A549 (cell line): ENCODE measurements at regions not wholly inside any gene's neighbourhood (a gene's known extent, or its start where the extent isn't known, plus 50 kb on each side); places are given as distances from the start of the nearest gene placed in this dataset.

ENCODE experiments used
- ATAC-seq, 2 experiments: fragments of 200-7000 bp in 1 of 2; fragments of >200 bp in 1 of 2; cut with Nextera tagmentation in 1 of 2; cut with Tn5 transposase in 1 of 2; 3 replicates each; pipeline versions ENCODE4 v1.8.0 to v1.9.1; 2018 to 2020; ENCODE audit warnings: mild to moderate bottlenecking in 1 of 2, moderate library complexity in 1 of 2
- CTCF ChIA-PET: fragments of 300-600 bp; sonication (Branson Sonifier 250); formaldehyde crosslinking; extraction: SDS; loops from one replicate; lab custom pipeline; 2021; ENCODE audit warnings: antibody characterized with exemption, inconsistent platforms; lab: Yijun Ruan, JAX
- POLR2A ChIA-PET: fragments of 350-600 bp; formaldehyde crosslinking; extraction: SDS; loops from one replicate; lab custom pipeline; 2021; ENCODE audit warnings: antibody characterized with exemption, inconsistent platforms; lab: Yijun Ruan, JAX
- DNase-seq, 2 experiments: peaks; one replicate each; pipeline versions ENCODE4 v3.0.0 to v3.0.0-alpha.2; 2011 to 2016; ENCODE audit warnings: low read depth in 1 of 2, low spot score in 1 of 2
- FAIRE-seq: peaks from 2 replicates; lab custom pipeline; 2011; peaks lifted over from hg19 to GRCh38; lab: Jason Lieb, UNC
- H3K27ac ChIP-seq, 2 experiments: fragments of >200 bp; sonication (Bioruptor Twin); formaldehyde crosslinking; 3 replicates each; pipeline ENCODE4 v1.5.1; 2016 to 2017
- H3K4me1 ChIP-seq: fragments of >200 bp; sonication (Bioruptor Twin); formaldehyde crosslinking; 3 replicates; pipeline ENCODE4 v1.6.1; 2016
- H3K4me2 ChIP-seq: fragments of >200 bp; sonication (Bioruptor Twin); formaldehyde crosslinking; 3 replicates; pipeline ENCODE4 v1.6.1; 2016
- H3K4me3 ChIP-seq: fragments of >200 bp; sonication (Bioruptor Twin); formaldehyde crosslinking; 3 replicates; pipeline ENCODE4 v1.5.1; 2016
- H3K9me3 ChIP-seq: fragments of >200 bp; sonication (Bioruptor Twin); formaldehyde crosslinking; 3 replicates; pipeline ENCODE4 v1.6.1; 2016
- BHLHE40 ChIP-seq: IDR thresholded peaks from 2 replicates; pipeline ENCODE4 v1.6.1; 2012; ENCODE audit warnings: low read depth, low read length, inconsistent platforms
- CBX2 ChIP-seq: fragments of 200-600 bp; sonication (generic); IDR thresholded peaks from 2 replicates; pipeline ENCODE4 v1.6.1; 2016; ENCODE audit warnings: low read depth, mild to moderate bottlenecking, borderline replicate concordance
- CBX8 ChIP-seq: fragments of 200-600 bp; sonication (generic); IDR thresholded peaks from 2 replicates; pipeline ENCODE4 v1.6.1; 2016
- CEBPB ChIP-seq, 2 experiments: fragments of >200 bp in 1 of 2; sonication (Bioruptor Twin) in 1 of 2; formaldehyde crosslinking in 1 of 2; IDR thresholded peaks; 2 replicates each; pipeline ENCODE4 v1.6.1; 2012 to 2016
- CHD4 ChIP-seq: fragments of 200-600 bp; sonication (generic); IDR thresholded peaks from 2 replicates; pipeline ENCODE4 v1.6.1; 2016; ENCODE audit warnings: antibody characterized with exemption, mild to moderate bottlenecking, borderline replicate concordance
- CTCF ChIP-seq: fragments of >200 bp; sonication (Bioruptor Twin); formaldehyde crosslinking; IDR thresholded peaks from 3 replicates; pipeline ENCODE4 v1.5.1; 2016
- EHMT2 ChIP-seq: fragments of 200-600 bp; sonication (generic); IDR thresholded peaks from 2 replicates; pipeline ENCODE4 v1.6.1; 2016; ENCODE audit warnings: antibody characterized with exemption, low read depth, mild to moderate bottlenecking, moderate library complexity
- ESRRA ChIP-seq: fragments of 150-350 bp; IDR thresholded peaks from 2 replicates; pipeline ENCODE4 v1.6.1; 2014; ENCODE audit warnings: mild to moderate bottlenecking, low read length, borderline replicate concordance
- FOSL2 ChIP-seq, 2 experiments: fragments of 450-650 bp in 1 of 2; fragments of >200 bp in 1 of 2; sonication (Bioruptor Twin) in 1 of 2; formaldehyde crosslinking; IDR thresholded peaks; 2 replicates each; pipeline versions ENCODE4 v1.5.0 to v1.6.1; 2016 to 2020; ENCODE audit warnings: mild to moderate bottlenecking in 1 of 2, moderate library complexity in 1 of 2
- GATA3 ChIP-seq: IDR thresholded peaks from 2 replicates; pipeline ENCODE4 v1.6.1; 2012; ENCODE audit warnings: borderline replicate concordance
- HDAC2 ChIP-seq: fragments of 200-600 bp; sonication (generic); IDR thresholded peaks from 2 replicates; pipeline ENCODE4 v1.6.1; 2016
- HOXA7 ChIP-seq: fragments of 250-450 bp; sonication (Bioruptor Pico); IDR thresholded peaks from 2 replicates; pipeline ENCODE4 v1.5.0; 2020; ENCODE audit warnings: mild to moderate bottlenecking, moderate library complexity
- HOXB13 ChIP-seq: fragments of 250-450 bp; sonication (Bioruptor Pico); IDR thresholded peaks from 2 replicates; pipeline ENCODE4 v1.5.0; 2020; ENCODE audit warnings: low read depth, mild to moderate bottlenecking, moderate library complexity
- HOXB5 ChIP-seq: fragments of 250-450 bp; sonication (Bioruptor Pico); IDR thresholded peaks from 2 replicates; pipeline ENCODE4 v1.5.0; 2020; ENCODE audit warnings: mild to moderate bottlenecking, moderate library complexity
- JUN ChIP-seq, 2 experiments: fragments of >200 bp; sonication (Bioruptor Twin); formaldehyde crosslinking; IDR thresholded peaks; 2 replicates in 1 of 2; 3 replicates in 1 of 2; pipeline ENCODE4 v1.6.1; 2016 to 2017
- KDM5A ChIP-seq: fragments of 200-600 bp; sonication (generic); IDR thresholded peaks from 2 replicates; pipeline ENCODE4 v1.6.1; 2016; ENCODE audit warnings: antibody characterized with exemption, mild to moderate bottlenecking
- MAX ChIP-seq: IDR thresholded peaks from 2 replicates; pipeline ENCODE4 v1.6.1; 2012
- MAZ ChIP-seq: fragments of 150-350 bp; IDR thresholded peaks from 2 replicates; pipeline ENCODE4 v1.6.1; 2014; ENCODE audit warnings: antibody characterized with exemption, low read depth, low read length, borderline replicate concordance
- NR3C1 ChIP-seq: fragments of >200 bp; sonication (Bioruptor Twin); formaldehyde crosslinking; IDR thresholded peaks from 3 replicates; pipeline ENCODE4 v1.6.1; 2017
- RAD21 ChIP-seq, 2 experiments: fragments of >200 bp in 1 of 2; sonication (Bioruptor Twin) in 1 of 2; formaldehyde crosslinking in 1 of 2; IDR thresholded peaks in 1 of 2; conservative IDR thresholded peaks in 1 of 2; 2 replicates in 1 of 2; 3 replicates in 1 of 2; pipeline ENCODE4 v1.6.1; 2012 to 2018; ENCODE audit warnings: inconsistent platforms in 1 of 2
- RFX5 ChIP-seq: fragments of 450-650 bp; IDR thresholded peaks from 2 replicates; pipeline ENCODE4 v1.7.1; 2014; ENCODE audit warnings: antibody characterized with exemption, mild to moderate bottlenecking, moderate library complexity
- RNF2 ChIP-seq: fragments of 200-600 bp; sonication (generic); IDR thresholded peaks from 2 replicates; pipeline ENCODE4 v1.6.1; 2016; ENCODE audit warnings: low read depth, mild to moderate bottlenecking, antibody characterized with exemption, moderate library complexity, borderline replicate concordance
- TP53 ChIP-seq: fragments of 250-450 bp; sonication (Bioruptor Pico); IDR thresholded peaks from 2 replicates; pipeline ENCODE4 v1.5.0; 2021; ENCODE audit warnings: mild to moderate bottlenecking, moderate library complexity
- ZFP36 ChIP-seq: fragments of 450-650 bp; IDR thresholded peaks from 2 replicates; pipeline ENCODE4 v1.6.1; 2014; ENCODE audit warnings: borderline replicate concordance; ENCODE audit not compliant: partially characterized antibody
- ZSCAN20 ChIP-seq: fragments of 250-450 bp; sonication (Bioruptor Pico); IDR thresholded peaks from 2 replicates; pipeline ENCODE4 v1.8.0; 2022; ENCODE audit warnings: mild to moderate bottlenecking, moderate library complexity
- WGBS: methylation state at CpG from one replicate; pipeline ENCODE4 v1.1.6; 2017; ENCODE audit errors: missing lambda C conversion rate; 5-methylcytosine and 5-hydroxymethylcytosine counted together
- TF ChIP-seq, protein P1 (sequence below): IDR thresholded peaks from 2 replicates; pipeline ENCODE4 v1.6.1; 2012

- 21% methylated on average over 16 of the region's 17 CpGs for WGBS
- no peak for FAIRE-seq
- Histone ChIP-seq H3K4me2 (no peak overlapping the region), H3K4me1 (no peaks in the 10 kb centered on the region), H3K27ac (no peak overlapping the region), H3K4me3 (no peak overlapping the region), H3K9me3 (no peaks in the 10 kb centered on the region)
- peak in 1 of 2 experiments; percentile 62; a peak in 2 of 6 replicates for ATAC-seq
- peak; percentile 15 to 30 for DNase-seq
- POLR2A ChIA-PET: no interaction called here
- no peak for TF ChIP-seq NR3C1
- TF ChIP-seq FOSL2 (IDR thresholded peaks at IDR 0.05): no peak
- 0 out of 2 replicates have a peak, but pooled peaks have one; percentile 45 for TF ChIP-seq FOSL2 (CRISPR knock-in tag; IDR thresholded peaks at IDR 0.05)
- CTCF ChIA-PET: no interaction called here
Measured at GRCh38 chr10:128629111-128630096, 503.2 kb upstream of the MKI67 start.

DNA sequence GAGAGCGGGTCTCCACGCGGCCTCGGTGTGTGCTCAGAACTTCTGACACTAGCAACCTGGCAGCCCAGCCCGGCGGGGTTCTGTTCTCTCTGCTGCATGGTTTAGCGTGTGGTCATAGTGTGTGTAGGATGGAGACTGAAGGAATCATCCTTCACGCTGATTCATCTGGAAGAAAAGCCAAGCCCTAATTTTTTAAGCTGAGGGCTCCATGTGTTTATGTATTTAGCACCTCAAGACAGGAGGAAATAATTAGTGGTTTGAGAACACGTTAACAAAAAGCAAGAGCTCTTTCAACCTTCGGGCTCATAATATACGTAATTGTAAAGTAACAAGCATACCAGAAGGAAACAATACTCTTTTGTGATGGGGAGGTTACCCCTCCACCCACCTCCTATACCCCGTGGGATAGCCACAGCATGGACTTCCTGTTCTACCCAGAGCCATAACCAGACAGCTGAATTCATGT is 504.6 kb upstream of the MKI67 start:
- CTCF ChIA-PET: no interaction called here
- no peaks in the 10 kb centered on the region for H3K4me1 ChIP-seq

DNA sequence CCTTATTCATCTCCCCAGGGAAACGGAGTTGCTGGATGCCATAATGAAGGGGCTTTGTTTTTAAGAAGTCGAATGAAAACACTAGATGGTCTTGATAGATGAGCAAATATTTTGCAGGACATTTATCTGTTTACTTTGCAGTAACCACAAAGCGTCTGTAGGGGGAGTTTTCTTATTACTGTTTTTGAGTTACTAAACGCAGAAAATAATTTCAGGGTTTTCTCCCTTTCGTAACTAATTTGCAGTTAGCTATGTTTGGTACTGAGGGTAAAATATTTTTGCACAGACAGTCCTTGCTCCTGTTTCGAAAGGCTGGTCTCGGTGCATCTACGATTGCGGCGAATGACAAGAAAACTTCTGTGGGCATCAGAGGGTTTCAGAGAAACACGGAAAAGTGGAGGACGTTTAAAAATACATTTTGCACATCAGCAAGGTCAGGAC is 505.6 kb upstream of the MKI67 start:
- FAIRE-seq: no peak
- no peak for ATAC-seq
- POLR2A ChIA-PET: no interaction called here
- no peak for DNase-seq
- CTCF ChIA-PET: no interaction called here
- H3K9me3 ChIP-seq: no peaks in the 10 kb centered on the region
- WGBS: 45% methylated on average over 12 of the region's 12 CpGs
- H3K4me1 ChIP-seq: no peaks in the 10 kb centered on the region
- no peak overlapping the region for H3K4me2 ChIP-seq
- TF ChIP-seq CTCF (no peak), RAD21 (conservative IDR thresholded peaks at IDR 0.05 in 1 of 2, IDR thresholded peaks at IDR 0.05 in 1 of 2) (peak in 1 of 2 experiments; percentile 10; a peak in 1 of 5 replicates), HOXB13 (no peak), NR3C1 (no peak), ZFP36 (no peak)
- TF ChIP-seq, all 56 proteins: peak for 1
- H3K27ac ChIP-seq: no peak overlapping the region
- H3K4me3 ChIP-seq: no peak overlapping the region

More for the DNA sequence above, 504.6 kb upstream of the MKI67 start:
- TF ChIP-seq HOXB13 (no peak), ESRRA (no peak), CHD4 (no peak), MAX (no peak), CEBPB (IDR thresholded peaks at IDR 0.05) (no peak), EHMT2 (no peak), HOXA7 (CRISPR knock-in tag) (no peak), HDAC2 (no peak), TP53 (CRISPR knock-in tag) (no peak)
- no peak for FAIRE-seq
- 41% methylated on average over 12 of the region's 12 CpGs for WGBS
- Histone ChIP-seq H3K9me3 (no peaks in the 10 kb centered on the region), H3K27ac (no peak overlapping the region), H3K4me2 (no peak overlapping the region), H3K4me3 (no peak overlapping the region)
- DNase-seq: no peak
- no peak for ATAC-seq
- POLR2A ChIA-PET: no interaction called here

GRCh38 chr10:128632694-128633093 is 506.5 kb upstream of the MKI67 start:
- Histone ChIP-seq H3K9me3 (no peaks in the 10 kb centered on the region), H3K27ac (no peak overlapping the region), H3K4me2 (no peak overlapping the region), H3K4me3 (no peak overlapping the region), H3K4me1 (no peaks in the 10 kb centered on the region)
- 43% methylated on average over 7 of the region's 7 CpGs for WGBS
- DNase-seq (no peak), FAIRE-seq (no peak), ATAC-seq (no peak)
- ChIA-PET CTCF (no interaction called here), POLR2A (no interaction called here)
- no peak for TF ChIP-seq KDM5A
- no peak for TF ChIP-seq NR3C1
- TF ChIP-seq MAZ: no peak
- TF ChIP-seq GATA3: no peak
- TF ChIP-seq, protein P1, sequence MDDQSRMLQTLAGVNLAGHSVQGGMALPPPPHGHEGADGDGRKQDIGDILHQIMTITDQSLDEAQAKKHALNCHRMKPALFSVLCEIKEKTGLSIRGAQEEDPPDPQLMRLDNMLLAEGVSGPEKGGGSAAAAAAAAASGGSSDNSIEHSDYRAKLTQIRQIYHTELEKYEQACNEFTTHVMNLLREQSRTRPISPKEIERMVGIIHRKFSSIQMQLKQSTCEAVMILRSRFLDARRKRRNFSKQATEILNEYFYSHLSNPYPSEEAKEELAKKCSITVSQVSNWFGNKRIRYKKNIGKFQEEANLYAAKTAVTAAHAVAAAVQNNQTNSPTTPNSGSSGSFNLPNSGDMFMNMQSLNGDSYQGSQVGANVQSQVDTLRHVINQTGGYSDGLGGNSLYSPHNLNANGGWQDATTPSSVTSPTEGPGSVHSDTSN: no peak
- TF ChIP-seq RFX5: no peak
- TF ChIP-seq RNF2: no peak
- TF ChIP-seq HDAC2: no peak
- no peak for TF ChIP-seq HOXB13
- no peak for TF ChIP-seq JUN (IDR thresholded peaks at IDR 0.05)
- no peak for TF ChIP-seq ZSCAN20 (CRISPR knock-in tag)
- no peak for TF ChIP-seq MAX
- no peak for TF ChIP-seq CBX2
- TF ChIP-seq FOSL2 (IDR thresholded peaks at IDR 0.05): no peak
- TF ChIP-seq FOSL2 (CRISPR knock-in tag; IDR thresholded peaks at IDR 0.05): no peak
- no peak for TF ChIP-seq BHLHE40
- no peak for TF ChIP-seq HOXB5
- no peak for TF ChIP-seq CBX8
- TF ChIP-seq TP53 (CRISPR knock-in tag): no peak
